Medulla oblongata (tissue), 1 donor: ENCODE measurements at regions not wholly inside any gene's neighbourhood (a gene's known extent, or its start where the extent isn't known, plus 50 kb on each side); places are given as distances from the start of the nearest gene placed in this dataset.

ENCODE experiments used
- DNase-seq: peaks from one replicate; pipeline ENCODE4 v3.0.0-alpha.2; 2015; ENCODE audit errors: extremely low spot score

DNA sequence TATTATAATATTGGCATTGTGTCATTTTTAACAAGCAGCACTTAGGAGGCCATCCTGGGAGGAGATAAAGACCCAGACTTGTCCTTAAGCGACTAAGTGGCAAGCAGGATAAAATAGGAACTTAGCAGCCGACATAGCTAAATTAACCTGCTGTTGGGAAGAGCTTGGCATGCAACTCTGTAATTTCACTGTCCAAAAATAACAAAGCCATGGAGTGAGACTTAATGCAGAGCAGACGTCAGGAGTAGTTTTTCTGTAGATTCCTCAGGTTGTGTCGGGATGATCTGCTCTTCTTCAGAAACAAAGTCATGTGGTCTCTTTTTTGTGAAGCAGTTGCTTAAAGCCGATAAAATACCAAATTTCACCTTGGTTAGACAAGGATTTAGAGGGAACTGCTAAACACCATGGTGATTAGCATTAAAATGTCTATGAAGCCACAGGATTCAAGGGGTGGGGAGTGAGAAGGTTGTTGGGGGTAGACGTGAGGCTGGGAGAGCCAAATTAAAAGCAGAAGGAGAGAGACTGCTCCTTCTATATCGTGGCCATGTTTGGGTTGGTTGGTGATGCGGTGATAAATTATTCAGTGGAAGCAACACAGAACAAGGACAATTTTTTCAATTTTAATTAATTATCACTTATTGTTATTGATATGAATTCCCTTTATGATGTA is 303.0 kb downstream of the CSNK1G3 start:
- peak; percentile 10 for DNase-seq

DNA sequence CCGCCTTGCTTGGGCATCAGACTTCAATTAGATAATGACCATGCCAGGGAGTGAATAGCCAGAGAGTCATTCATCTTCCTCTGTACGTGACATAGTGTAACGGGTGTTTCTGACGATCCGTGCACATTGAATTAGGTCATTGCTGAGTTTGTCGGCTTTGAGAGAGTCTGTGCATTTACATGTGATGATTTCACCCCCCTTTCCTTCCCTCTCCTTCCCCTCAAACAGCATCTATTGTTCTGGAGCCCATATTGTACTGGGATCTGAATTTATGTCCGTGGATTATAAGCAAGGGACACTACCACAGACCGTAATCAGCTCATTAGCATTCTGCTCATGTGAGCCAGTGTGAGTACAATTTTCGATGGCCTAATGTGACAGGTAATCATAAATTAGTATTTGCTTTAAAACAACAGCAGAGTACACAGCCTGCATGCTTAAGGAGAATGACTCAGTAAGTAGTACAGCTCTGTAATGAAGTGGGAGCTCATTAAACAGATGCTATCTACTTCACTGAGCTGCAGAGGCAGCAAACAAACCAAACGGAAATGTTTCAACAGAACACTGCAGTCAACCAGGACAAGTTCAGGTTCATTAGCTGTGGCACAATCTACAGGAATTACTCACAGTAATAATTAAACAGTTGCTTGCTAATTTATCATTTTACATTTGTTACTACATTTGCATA is 302.1 kb downstream of the CSNK1G3 start:
- DNase-seq, result peak; percentile 43

DNA sequence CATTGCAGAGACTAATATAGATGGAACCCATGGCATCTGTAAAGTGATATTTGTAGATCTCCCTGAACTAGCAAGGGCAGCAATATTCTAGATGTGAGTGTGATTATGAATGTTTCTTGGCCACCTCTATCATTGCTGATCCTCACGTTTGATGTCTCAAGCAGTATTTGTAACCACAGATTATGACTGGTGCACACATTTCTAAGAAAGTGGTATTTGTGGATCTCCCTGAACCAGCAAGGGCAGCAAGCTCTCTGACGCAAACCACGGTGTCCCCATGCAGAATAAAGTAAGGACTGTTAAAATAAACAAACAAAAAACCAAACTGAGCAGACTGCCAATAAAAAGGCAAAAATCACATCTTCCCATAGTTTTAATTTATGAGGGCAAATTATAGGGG is 301.3 kb downstream of the CSNK1G3 start:
- no peak for DNase-seq

DNA sequence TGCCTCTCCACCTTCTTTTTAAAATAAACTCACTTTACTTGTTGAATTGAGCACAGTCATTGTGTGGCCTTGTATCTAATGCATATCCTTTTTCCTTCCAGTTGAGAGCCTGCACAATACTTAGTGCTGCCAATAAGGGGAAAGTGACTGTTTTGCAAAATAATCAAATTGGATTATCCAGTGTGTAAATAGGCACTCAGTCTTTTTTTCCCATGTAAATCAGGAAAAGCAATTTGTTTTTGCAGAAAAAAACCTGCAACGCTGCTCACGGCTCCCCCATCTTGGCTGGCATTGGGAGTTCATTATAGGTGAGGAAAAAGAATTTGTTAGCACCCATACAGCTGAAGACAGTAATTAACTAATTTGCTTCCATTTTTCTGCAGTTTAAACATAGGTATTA is 299.9 kb downstream of the CSNK1G3 start:
- DNase-seq, result no peak

DNA sequence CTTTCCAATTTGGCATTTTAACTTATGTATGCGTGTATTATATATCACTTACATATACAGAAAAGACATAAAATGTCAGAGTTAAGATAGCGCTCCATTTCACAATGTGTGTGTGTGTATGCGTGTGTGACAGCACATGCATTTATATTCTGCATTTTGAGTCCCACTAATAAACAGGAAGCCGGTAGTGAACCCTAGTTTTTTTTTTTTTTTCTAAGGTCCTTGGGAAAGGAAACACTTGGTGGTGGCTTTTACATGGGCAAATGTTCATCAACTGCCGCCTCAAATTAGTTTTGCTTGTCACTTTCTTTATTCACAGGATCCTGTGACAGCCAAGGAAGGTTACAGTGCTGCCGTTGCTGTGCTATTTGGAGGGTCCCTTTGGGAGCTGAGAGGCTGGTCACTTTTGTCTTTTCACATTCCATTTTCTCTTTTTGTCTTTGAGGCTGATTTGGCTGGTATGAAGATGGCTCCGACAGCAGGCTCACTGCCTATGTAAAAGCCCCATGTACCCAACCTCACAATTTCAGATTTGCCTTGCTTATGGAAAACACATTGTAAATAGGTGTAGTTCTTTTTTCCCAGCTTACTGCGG is 298.9 kb downstream of the CSNK1G3 start:
- no peak for DNase-seq

DNA sequence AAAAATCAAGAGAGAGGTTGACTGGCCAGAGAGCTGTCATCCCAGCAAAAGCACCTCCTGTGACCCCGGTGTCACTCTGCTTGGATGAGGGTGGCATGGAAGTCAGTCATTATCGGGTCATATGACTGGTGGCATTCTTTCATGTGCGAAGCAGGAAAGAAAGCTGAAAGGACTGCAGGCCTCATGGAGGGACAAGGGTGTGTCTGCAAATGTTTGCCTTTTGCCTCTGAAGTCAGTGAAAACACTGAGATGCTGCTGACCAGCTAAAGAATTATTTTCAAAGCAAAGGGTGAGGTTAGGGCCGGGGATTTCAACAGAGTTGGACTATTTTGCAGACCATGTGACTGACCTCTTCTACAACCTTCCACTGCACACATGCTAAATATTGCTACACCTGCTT is 298.3 kb downstream of the CSNK1G3 start:
- DNase-seq, result peak; percentile 18

DNA sequence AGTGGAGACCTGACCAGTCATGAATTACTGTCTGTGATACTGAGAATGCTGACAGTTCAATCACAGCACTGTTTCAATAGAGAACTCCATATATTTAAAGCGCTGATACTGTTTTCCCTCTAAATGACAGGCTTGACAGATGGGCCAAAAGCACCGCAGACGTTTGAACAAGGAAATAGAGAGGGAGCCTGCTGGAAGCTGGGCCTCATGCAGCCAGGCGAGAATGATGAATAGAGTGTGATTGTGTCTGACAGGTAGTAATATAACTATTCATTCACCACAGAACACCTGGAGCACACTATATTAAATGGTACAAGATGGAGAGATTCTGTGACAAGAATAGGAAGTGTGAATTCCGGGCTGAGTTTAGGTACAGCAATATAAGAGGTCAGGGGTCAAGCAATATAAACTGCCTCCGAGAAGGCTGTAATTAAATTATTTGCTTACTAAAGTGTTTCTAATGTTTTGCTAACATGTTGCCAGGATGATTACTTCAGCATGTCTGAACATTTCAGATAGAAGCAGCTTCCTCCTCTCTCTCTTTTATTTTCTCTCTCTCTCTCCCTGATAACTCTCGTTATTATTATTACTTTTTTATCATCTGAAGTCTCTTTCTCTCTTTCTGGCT is 297.7 kb downstream of the CSNK1G3 start:
- peak; percentile 9 for DNase-seq

DNA sequence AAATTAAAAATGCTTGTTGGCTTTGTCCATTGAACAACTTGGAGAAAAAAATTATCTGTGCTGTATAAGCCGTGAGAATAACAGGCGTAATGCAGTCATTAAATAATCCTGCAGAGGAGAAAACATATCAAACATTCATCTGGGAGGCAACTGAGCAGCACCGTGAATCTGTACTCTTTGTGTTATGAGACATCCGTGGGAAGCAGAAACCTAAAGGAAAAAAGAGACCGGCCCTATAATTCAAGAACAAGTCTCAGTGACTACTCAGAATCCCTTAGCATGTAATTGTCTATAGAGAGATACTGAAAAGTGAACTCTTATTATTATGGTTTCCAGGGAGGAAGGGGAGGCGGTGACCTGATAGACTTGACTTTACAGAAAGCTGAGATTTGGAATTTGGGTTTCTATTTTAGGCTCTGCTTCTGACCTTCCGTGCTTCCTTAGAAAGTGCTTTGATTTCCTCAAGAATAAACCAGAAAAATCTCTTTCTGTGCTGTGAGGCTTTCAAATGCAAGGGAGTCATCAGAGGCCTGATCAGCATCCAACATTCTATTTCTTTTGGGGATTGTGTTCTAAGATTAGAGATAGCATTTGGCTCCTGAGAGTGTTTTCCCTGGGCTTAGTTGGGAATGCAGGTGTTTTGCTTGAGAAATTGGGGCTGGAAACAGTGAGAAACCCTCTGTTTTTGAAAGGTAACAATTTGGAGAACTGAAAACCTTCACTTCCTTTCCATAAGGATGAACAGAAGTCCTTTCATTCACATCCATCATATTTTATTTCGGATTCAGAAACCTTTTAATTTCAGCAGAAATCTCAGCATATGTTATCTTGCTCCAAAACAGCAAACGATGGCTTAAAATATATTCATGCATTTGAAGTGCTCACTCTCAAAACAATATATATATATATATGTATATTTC is 296.7 kb downstream of the CSNK1G3 start:
- DNase-seq, result peak; percentile 36

DNA sequence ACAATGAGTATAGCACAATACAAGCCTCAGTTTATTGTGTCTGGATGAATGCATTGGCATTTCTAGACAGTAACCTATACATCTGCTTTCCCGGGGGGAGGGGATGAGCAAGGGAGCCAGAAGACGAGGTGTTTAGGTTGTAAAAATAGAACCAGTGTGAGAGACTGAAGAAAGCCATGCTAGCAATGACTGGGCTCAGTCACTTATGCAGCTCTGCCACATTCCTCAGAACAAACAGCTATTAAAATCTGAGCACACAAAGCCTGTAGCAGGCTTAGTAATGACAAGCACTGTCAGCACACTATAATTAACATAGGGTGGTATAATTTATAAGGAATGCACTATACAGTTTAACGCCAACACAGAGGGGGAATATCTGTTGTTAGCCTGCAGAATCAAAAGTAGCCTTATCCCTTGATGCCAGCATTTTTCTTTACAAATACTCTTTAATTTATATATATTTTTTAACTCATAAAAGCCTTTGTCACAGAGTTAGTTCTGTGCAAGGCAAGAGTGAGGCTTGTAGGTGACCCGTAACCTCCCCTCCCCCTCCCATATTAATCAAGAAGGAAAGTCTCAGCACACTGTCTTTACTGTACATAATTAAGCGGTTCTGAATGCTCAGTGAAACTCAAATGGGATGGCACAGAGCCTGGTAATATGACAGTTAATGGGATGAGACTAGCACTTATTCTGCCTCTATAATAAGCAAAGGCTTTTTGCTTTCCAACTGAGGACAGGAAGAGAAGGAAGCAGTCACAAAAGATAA is 295.4 kb downstream of the CSNK1G3 start:
- DNase-seq, result peak; percentile 44

DNA sequence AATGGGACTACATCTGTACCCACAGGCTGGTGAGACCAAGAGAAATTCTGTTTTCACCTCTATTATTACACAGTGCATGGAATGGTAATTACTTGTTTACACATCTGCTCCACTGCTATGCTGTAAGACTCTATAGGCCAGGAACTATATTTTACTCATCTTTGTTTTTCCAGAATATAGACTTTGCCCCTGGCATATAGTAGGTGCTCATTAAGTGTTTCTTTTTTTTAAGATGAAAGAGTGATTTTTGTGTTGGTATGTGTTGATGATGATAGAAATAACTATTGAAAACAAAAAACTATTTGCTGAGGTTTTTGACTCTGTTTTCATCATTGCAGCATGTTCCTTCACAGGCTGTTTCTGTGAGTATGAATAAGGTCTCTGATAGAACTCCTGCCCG is 294.7 kb downstream of the CSNK1G3 start:
- DNase-seq, result no peak

DNA sequence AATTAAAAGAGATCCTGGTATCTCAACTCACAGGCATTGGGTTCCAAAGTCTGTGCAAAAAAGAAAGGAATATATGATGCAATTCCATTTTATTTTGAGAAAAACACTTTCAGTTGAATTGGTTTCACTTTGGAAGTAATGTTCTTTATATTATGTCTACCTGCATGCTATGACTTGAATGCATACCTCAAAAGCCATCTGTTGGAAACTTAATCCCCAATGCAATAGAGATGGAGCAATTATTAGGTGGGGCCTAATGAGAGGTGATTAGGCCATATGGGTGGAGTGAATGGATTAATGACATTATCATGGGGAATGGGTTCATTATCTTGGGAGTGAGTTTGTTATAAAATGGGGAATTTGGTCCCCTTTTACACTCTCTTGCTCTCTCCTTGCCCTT is 293.3 kb downstream of the CSNK1G3 start:
- DNase-seq, result no peak

DNA sequence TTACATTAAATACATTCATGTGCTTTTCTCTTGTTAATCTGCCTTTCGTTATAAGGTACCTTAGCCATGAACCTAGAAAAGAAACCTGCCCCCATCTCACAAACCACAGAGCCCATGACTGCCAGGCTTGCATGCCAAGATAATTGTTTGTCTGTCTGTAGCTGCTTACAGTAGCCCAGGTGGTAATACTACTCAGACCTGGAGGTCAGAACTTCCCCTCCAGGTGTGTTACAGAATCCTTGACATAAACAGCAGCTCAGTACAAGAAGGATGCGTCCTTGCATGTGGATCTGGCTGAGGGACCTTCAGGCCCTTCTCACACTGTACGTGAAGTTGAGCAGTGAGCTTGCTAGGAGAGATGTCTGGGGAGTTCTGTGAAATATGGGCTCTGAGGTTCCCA is 291.4 kb downstream of the CSNK1G3 start:
- no peak for DNase-seq

DNA sequence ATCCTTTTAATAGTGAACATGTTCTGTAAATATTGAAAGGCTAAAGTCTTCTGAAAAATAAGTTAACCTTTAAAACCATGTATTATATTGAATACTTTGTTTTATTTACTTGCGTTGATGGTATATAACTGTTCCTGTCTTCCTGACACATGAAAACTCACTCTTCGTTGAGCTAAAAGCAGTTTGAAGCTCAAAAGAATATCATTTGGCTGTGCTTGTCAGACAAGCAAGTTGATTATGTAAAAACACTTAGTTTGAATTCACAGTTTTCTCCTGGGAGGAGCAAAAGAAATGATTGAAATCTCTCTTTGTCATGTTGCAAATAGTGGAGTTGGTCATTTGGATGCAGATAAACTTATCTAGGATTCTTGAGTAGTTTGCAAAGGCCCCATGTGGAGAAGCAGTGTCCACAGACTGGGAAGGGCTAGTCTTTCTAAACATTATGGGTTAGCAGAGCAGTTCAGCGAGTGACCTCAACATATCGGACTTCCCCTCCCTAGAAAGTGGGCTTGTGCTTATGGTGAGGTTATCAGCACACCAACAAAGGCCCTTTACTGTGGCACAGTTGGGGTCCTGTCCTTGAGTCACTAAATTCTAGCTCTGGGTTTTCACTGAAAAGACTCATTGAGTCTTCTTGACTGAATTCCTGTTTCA is 290.4 kb downstream of the CSNK1G3 start:
- no peak for DNase-seq

DNA sequence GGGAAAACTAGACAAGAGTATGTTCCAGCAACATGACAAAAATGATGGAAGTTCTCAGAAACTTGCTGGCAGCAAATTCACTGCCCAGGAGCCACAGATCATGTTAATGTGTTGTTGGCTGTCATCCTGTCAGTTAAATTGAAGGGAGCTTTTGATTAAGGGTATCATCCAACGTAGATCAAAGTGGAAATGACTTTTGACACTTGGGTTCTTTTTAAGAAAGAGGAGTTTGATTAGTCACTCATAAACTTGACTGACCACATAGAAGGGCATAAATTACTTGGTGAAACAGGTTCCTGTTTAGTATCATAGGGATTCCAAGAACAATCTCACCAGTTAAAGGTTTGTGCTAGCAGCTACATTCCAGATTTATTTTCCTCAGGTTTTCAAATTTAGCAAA is 288.7 kb downstream of the CSNK1G3 start:
- DNase-seq, result no peak

DNA sequence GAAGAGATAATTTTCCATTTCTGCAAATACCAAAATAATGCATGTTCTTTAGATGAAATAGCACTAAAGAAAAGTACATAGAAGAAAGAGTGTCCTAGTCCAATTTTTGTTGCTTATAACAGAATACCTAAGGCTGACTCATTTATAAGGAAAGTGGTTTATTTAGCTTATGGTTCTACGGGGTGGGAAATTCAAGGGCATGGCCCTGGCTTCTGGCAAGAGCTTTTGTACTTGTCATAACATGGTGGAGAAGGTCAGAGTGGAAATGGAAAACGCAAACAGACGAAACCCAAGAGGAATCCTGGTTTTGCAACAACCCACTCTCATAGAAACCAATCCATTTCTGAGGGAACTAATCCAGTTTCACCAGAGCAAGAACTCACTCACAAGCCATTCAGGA is 283.7 kb downstream of the CSNK1G3 start:
- no peak for DNase-seq

DNA sequence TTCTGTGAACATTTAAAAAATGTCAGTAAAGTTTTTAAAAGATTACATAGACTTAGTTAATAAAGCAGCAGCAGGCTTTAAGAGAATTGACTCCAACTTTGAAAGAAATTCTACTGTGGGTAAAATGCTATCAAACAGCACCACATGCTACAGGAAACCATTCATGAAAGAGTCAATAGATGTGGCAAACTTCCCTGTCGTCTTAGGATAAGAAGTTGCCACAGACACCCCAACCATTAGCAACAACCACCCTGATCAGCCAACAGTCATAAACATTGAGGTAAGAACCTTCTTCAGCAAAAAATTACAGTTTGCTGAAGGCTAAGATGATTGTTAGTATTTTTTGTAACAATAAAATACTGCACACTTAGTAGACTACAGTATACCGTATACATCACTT is 278.2 kb downstream of the CSNK1G3 start:
- no peak for DNase-seq

DNA sequence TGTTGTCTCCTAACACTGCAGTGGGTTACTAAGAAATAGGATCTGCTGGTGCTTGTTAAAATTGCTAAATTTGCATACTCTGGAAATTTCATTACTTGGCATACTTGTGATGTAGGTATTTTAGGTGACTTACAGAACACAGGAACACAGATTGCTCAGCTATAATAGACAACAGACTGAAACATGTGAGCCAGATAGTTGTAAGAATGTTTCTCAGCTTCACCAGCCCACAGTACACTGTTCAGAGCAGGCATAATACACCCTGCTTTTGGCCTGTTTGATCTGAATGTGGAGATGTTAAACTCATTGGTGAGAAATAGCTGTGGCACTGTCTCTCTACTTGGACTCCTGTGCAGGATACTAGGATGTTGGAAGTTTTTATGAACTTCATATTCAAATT is 275.7 kb downstream of the CSNK1G3 start:
- DNase-seq, result peak; percentile 6

DNA sequence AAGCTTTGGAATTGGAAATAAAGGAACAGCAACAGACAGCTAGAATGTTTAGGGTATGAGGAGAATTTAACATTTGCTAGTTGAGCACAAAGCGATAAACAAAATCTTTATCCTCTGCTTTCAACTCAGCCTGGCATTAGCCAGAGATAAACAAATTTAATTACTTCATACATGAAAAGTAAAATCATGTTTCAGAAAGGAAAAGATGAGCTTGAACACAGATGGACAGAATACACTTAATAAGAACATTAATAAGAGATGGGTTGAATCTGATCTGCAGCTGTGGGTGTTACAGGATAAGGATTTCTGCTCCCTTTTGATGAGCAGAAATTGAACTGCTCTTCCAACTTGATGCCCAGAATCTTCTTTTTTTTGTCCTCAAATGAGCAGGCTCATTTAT is 275.2 kb downstream of the CSNK1G3 start:
- DNase-seq, result no peak

DNA sequence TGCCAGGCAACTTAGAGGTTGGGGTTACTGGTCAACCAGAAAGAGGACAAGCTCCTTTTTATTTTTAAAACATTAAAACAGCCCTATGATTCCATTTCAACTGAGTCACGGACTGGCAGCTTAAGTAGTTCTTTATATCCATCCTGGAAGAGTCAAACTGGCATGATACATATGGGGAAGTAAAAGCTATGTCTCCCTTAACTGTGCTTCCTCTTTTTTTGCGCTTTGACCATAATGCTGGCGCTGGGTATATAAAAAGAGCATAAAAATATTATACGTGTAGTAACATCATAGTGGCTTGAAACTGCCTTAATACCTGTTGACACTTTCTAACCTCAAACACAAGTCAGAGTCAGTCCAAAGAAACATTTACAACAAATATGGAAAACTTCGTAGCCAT is 274.4 kb downstream of the CSNK1G3 start:
- no peak for DNase-seq
